HG03196 (cell line): ENCODE measurements at regions not wholly inside any gene's neighbourhood (a gene's known extent, or its start where the extent isn't known, plus 50 kb on each side); places are given as distances from the start of the nearest gene placed in this dataset.
"Not testable (repeated sequence)": the region's sequence is repeated elsewhere in the genome, so short reads cannot be mapped to it uniquely, and the experiment has no call there.

Source experiments
- ATAC-seq: cut with Tn5 transposase; IDR thresholded peaks from one replicate; pipeline ENCODE4 v1.9.1; 2021; ENCODE audit not compliant: unreplicated experiment

DNA sequence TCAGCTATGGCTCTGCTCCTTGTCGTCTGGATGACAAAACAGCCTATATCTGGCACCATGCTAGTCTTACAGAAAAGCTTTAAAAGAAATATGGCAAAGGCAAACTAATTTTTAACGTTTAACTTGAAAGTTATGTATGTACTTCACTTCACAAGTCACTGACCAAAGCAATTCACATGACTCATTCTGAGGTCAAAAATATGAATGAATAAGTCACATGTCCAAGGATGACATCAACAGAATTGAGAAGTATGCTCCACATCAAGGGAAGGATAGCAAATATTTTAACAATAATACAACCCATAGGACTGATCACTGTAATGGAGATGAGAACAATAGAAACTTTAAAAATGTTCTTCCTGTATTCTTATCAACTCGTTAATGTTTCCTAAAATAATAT, 1072.6 kb upstream of the NUDT12 start:
- no peak for ATAC-seq

DNA sequence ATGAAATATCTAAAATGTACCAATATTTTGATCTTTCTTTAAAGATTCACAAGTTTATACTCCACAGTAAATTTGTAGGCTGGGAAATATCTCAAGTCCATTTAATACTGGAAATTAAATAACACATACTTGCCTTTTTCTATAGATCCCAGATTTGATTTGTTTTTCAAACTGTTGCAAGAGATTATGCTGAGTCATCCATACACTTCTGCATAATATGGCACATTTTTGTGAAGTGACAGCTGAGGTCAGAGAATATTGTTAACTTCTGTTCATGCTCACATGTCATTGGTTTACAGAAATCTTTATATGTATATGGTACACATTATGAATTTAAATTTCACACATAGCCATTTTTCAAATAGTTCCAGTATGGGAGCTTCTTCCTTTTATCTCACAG, 1066.3 kb upstream of the NUDT12 start:
- ATAC-seq = no peak

DNA sequence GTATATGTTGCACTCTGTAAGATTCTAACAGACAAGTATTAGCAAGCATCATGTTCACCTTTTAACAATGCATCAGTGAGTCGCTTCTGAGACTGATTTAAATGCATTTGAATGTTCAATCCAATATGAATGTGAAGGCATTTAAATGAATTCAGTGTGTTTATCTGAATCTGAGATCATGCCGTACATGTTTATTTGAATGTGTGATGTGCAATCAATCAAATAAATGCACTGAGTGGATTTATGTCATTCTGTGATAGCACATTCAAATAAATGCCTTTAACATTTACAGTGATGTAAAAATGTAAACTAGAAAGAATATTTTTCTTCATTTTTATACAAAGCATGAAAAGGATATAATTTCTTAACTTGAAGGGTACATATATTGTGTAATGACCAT, 1063.5 kb upstream of the NUDT12 start:
- no peak for ATAC-seq

DNA sequence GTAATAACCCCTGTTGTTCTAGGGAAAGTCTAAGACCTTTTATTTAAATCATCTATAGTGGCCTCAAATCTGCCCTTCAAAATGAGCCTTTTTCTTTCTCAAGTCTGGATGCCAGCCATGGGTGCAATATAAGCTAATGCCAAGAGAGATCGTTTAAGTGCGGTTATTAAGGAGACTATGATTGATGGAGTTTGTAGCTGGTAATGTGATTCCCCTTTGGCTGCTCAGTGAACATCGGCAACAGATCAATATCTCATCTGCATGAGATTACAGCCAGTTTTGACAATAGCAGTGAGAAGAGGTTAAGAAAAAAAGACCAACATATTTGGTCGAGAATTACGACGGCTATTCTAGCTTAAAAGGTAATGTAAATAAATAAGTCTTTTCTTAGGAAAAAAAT, 1049.4 kb upstream of the NUDT12 start:
- no peak for ATAC-seq

DNA sequence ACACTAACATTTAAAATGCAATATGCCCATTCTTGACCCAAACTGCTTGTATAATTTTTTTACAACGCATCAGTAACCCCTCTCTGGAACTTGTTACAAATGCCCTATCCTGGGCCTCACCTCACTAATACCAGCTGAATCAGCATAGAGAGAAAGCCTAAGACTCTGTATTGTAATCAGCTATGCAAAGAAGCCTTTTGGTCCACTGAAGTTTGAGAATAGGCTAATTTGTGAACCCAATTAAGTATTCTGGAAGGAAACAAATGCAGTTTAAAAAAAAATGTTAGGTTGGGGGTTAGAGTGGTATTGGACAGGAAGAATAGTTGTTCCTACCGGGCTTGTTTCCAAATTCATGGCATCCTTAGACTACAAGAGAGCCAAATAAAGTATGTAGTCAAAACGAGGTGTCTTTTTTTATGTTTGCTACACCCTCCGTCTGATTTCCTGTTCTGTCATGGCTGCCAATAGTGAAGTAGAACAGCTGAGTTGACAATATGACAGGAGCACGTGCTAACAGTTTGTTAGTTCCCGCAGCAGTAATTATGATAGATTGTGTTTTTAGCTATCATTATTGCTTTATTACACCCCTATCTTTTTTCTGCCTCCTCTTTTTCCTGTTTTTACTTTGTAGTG, 1048.7 kb upstream of the NUDT12 start:
- no peak for ATAC-seq

DNA sequence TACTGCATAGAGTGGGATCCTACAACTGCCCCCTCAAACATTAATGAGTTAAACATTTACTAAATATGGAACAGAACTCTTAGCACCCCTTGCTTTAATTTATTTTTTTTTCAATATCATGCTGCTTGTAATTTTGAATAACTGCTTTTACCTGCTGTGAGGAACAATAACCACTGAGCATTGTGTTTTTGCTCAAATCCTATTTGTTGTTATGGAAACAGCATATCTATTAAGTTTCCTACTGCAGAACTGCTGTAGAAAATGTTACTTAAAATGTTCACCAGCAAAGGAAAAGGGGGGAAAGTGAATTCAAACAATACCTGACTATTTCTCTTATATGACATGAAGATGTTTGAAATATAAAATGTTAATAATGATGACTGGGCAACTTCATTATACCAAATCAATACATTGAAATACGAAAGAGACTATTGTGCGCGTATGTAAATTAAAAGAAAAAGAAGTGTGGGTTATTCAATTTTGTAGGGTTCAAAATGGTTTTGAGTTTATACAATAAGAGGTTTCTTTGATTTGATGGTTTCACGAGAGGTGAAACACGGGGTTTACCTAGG, 1043.8 kb upstream of the NUDT12 start:
- no peak for ATAC-seq

DNA sequence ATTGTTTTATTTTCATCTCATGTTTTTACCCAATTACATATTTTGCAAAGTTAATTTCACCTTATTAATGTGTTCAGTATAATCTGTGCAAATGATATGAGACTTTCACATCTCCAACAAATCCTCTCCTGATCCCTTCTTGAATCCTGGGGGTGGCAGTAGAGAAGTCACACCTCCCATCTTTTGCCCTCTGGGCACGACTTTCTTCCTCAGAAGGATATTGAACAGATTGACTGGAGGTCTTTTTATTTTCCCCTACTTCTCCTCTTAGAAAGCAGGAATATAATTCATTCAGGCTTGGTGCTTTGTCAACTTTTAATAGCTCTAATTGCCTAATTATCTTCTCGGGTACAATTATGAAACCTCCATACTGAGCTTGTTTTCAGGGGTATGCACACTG, 1037.1 kb upstream of the NUDT12 start:
- ATAC-seq = no peak

DNA sequence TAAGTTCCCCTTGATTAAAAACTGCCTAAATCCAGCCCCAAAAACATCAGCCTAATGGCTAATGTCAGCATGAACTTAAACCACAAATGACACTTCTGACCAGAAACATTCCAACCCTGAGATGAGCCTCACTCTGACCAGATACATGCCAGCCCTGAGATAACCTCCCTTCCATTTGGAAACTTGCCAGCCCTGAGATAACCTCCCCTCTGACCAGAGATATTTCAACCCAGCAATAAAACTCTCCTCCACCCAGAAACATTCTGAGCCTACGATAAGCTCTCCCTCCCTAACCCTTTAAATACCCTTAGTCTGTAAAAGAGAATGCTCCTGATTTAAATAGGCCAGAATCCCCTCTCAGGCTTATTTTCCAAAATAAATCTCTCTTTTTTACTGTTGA, 1035.7 kb upstream of the NUDT12 start:
- no peak for ATAC-seq

DNA sequence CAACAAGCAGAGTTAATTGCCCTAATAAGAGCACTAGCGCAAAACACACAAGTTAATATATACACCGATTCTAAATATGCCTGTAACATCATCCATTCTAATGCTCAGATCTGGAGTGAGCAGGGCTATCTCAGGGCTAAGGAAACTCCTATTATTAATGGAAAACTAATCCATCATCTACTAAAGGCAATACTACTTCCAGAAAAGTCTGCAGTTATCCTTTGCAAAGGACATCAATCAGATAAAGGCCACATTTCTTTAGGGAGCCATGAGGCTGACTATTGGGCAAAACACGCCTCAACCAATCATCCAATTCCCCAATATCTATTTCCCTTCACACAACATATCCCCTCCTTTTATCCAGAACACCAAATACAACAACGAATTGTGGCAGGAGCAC, 1032.3 kb upstream of the NUDT12 start:
- ATAC-seq = no peak

DNA sequence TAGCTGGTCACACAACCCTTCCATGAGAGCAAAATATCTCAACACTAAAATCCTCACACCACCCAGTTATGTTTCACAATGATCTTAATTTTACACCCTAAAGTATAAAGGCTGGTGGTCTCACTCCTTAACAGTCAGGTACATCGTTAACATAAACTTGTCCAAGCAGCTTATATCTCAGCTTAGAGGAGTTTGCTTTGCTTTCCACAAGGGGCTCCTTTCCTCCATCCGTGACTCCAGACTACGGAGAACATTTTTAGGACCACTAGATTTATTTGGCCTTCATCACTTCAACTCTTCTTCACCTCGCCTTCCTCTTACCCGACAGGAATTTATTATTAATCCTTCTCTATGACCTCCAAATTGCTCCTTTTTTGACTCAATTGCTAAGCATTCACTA, 1014.1 kb upstream of the NUDT12 start:
- no peak for ATAC-seq

DNA sequence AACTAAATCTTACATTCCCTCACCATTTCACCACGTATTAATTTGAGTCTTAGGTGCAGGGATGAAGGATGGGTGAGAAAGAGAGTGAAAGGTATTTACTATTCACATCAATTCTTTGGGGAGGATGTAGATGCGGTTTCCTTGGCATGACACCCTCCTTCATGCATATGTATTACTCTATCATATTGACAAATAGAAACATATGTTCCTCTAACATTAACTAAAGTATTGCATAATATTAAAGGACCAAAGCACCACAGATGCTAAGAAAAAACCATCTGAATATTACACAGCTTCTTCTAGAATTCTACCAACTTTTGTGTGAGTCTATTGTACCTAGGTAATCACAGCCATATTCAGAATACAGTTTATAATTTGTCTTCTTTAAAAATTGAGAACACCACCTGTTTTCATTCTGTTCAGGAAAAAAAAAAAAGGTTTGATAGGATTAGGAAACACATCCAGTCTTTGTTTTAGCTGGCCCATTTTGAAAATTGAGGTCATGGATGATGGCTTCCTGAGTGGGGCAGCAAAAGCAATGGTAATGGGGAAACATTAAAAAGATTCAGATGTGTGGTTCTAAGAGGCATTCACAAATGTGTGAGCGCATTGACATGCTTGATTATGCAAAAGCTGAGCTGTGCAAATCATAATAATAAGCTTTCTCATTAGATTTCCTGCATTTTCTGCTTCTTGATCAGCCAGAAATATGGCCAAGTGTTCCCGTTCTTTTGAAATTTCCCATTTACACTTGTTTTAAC, 1011.5 kb upstream of the NUDT12 start:
- no peak for ATAC-seq

DNA sequence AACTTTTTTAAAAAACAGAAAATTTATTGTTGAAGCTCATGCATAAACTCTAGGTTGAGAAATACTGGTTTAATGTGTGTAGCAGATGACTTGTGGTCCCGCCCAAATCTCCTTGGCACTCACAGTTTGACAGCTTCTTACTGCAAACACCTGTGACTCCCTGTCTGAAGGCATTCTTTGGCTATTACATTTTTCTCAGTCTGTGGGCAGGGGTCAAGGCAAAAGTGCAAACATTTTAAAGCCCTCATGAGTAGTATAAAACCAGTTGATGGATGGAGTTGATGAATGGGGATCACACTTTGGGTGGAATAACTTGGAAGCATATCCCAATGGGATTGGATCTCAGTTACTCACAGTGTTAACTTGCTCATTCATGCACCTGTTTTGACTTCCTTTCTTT, 1007.0 kb upstream of the NUDT12 start:
- no peak for ATAC-seq

DNA sequence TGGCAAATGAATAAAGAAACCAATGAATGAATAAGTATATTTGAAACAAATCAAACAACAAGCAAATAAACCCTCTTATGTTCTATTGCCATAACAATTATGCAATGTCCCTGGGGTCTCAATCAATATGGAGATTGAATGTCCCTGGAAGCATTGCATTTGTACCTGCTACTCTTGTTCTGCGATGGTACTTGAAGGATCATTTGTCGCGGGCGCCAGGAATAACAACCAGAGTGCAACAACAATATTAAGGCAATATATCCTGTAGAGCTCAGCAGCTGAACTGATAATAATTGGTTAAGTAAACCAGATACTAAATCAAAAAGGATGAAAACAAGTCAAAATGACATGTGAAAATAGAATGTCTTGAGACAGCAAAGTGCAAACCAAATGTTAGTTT, 1001.9 kb upstream of the NUDT12 start:
- ATAC-seq = no peak

DNA sequence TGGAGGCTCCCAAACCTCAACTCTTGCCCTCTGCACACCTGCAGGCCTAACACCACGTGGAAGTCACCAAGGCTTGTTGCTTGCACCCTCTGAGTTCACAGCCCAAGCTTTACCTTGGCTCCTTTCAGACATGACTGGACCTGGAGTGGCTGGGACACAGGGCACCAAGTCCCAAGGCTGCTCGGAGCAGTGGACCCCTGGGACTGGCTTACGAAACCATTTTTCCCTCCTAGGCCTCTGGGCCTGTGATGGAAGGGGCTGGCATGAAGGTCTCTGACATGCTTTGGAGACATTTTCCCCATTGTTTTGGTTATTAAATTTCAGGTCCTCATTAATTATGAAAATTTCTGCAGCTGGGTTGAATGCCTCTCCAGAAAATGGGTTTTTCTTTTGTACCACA, 994.4 kb upstream of the NUDT12 start:
- ATAC-seq = no peak

DNA sequence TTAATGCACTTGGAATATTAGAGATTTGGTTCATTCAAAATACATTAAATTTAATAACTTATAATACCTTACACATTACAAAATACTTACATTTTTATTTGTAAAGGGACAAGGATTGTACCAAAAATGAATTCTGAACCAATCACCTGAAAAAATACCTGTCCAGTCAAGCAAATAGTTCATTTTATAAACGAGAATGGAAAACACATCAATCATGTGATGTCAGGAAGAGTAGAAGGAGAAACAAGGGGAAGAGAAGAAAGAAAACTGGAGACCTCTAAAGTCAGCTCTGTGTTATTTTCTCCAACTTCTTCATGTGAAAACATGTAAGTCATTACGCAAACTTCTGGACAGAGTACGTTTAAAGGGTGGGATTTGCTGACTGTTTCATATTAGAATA, 989.0 kb upstream of the NUDT12 start:
- ATAC-seq = no peak

DNA sequence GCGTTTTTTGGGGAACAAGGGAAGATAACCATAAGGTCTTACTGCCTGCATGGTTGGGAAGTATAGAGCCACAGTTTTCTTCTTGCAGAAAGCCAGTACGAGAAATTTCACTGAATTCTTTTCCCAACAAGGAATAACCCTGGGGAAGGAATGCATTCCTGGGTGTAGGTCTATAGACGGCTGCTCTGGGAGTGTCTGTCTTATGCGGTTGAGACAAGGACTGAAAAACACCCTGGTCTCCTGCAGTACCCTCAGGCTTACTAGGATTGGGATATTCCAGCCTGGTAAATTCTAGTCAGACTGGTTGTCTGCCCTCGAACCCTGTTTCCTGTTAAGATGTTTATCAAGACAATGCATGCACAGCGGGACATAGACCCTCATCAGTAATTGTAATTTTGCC, 984.3 kb upstream of the NUDT12 start:
- not testable (repeated sequence) for ATAC-seq

DNA sequence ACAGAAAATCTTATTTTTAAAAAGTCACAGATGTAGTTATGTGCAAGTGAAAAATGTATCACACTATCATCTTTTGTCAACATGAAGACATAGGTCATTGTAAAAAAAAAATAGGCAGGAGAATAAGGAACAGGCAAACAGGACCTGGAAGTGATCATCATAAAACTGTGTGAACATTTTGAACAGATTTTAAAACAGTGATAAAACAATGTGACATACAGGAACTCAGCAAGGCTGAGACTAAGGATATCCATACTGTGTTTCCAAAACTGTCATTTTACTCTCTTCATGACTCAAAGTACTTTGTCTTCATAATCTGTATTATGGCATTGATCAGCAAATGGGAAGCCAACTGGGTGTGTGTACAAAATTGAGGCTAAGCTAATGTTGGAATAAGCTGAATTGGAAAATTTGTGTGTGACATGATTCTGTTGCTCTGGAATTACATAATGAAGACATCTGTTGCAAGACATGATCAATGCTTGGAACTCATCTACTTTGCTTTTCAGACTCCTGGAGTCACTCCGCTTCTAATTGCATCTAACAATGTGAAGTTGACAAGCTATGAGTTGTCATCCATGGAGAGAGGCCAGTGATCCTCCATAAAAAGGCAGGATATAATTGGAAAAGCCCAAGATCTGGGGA, 978.7 kb upstream of the NUDT12 start:
- ATAC-seq = no peak

DNA sequence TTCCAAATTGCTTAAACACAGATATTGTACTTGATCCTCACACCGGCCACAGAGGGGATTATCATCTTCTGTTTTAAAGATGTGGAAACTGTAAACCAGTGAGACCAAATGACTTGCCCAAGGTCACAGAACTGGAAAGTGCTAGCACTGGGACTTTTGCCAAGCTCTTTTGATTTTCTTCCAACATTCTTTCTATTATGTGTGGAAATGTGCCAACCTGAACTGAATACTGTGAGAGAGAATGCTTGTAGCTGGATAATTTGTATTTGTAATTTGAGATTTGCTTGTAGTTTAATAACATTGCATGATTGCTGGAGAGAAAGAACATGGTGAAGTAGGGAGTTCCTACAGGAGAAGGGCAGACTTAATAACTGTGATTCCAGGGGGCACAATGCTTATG, 977.9 kb upstream of the NUDT12 start:
- ATAC-seq = no peak

DNA sequence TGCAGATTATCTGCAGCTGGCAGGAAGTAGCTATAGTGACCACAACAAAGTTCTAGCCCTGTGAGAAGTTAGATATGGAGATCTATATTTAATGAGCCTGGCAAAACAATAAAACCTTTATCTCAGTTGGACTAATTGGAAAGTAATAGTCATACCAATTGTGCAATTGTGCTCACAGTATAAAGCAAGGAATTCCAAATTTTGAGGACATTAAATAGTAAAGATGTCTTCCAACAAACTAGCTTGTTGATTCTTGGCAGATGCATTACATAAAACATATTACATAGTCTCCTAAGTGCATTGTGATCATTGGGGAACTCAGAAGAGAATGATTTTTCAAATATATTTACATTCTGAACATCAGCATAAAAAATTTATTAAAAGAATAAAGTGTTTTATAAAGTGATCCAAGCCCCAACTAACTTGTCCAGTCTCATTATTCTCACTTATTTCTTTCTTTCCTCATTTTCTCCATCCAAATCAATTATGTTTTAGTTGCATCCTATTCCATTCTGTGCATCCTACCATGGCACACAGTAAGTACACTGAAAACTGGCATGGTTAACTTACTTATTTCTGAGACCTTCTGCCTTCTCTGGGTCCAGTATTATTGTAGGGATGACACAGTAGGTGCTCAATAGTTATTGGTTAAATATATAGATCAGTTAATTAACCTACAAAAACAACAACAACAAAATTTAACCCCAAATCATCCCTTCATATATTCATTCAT, 977.2 kb upstream of the NUDT12 start:
- no peak for ATAC-seq

DNA sequence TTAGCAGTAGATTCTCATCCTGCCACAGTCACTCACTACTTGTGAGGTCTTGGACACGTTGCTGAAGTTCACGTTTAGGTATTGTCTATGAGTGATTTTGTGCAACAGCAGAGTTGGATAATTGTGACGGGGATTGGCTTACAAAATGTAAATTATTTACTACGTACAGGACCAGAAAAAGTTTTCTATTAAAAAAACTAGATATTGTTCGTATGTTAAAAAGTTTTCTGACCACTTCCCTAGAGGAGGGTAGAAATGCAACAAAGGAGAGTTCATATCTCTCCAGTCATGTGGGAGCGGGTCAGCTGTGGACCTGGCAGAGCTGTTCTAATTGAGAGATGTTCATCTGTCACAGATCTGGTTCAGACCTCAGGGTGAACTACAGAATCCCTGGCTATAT, 976.1 kb upstream of the NUDT12 start:
- no peak for ATAC-seq

DNA sequence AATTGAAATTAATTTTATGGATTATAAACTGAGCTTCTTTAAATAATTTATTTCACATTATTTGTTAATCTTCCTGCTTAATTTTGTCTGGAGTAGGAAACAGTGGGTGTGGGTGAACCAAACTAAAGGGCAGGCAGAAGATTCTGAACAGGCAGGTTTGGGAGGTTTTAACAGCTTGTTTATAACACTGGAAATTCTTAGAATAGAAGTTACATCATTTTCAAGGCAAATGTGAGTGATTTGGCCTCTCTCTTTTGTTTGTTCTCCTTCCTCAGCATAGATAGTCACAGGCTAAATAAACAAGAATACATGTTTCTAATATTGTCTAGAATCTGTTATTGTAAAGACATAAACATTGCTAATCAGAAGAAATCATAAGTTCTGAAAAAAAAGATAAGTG, 970.9 kb upstream of the NUDT12 start:
- no peak for ATAC-seq
